GM21423 (cell line): ENCODE measurements at regions not wholly inside any gene's neighbourhood (a gene's known extent, or its start where the extent isn't known, plus 50 kb on each side); places are given as distances from the start of the nearest gene placed in this dataset.

Experiments used
- ATAC-seq: cut with Tn5 transposase; IDR thresholded peaks from one replicate; pipeline ENCODE4 v1.9.1; 2021; ENCODE audit warnings: mild to moderate bottlenecking, moderate library complexity; ENCODE audit not compliant: unreplicated experiment

- no peak for ATAC-seq
Measured at GRCh38 chr2:12928197-12928774, 211.6 kb downstream of the TRIB2 start.

- ATAC-seq: no peak
Measured at GRCh38 chr2:12928775-12929401, 212.2 kb downstream of the TRIB2 start.

DNA sequence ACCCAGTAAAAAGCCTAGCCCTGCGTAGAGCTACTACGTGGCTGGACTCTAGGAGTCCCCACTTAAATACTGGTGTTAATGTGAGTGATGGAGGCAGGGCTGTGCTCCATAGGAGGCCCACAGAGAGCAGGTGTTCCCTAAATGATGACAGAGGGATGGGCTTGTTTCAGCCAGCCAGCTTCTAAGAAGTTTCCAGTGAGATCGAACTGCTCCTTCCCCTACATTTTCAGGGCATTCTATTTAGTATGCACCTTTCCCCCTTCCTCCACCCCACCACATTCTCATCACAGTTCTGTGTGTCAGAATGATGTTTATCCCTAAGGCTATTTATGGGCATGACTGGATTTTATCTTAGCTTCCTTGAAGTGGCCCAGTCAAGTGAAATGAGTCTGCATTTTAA lies 213.0 kb downstream of the TRIB2 start:
- no peak for ATAC-seq

- ATAC-seq: no peak
Measured at GRCh38 chr2:12930391-12930790, 213.7 kb downstream of the TRIB2 start.

- ATAC-seq: no peak
Measured at GRCh38 chr2:12931186-12931844, 214.6 kb downstream of the TRIB2 start.

- no peak for ATAC-seq
Measured at GRCh38 chr2:12932192-12932591, 215.5 kb downstream of the TRIB2 start.

DNA sequence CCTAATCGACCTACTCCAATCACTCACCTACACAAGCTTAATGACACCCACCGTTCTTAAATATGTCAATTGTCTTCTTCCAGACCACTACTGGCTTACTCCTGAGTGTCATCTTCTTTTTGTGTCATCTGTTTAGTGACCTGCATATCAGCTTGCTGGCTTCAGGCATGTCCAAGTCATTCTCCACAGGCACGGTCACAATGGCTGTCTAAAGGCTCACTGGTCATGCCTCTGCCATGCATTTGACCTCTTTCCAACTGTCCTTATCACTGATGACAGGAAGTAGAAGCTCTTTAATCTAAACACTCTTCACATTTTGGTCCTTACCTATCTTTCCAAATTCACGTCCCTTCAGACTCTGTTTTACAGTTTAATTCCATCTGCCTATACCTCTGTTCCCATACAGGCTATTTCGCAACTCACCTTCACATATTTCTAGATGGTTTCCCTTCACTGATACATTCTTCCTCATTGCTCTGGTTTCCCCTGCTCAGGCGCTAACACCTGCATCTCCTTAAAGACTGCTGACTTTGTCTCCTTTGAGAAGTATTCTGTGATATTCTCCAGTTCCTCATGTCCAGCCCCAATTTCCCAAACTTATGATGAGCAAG lies 217.5 kb downstream of the TRIB2 start:
- no peak for ATAC-seq

DNA sequence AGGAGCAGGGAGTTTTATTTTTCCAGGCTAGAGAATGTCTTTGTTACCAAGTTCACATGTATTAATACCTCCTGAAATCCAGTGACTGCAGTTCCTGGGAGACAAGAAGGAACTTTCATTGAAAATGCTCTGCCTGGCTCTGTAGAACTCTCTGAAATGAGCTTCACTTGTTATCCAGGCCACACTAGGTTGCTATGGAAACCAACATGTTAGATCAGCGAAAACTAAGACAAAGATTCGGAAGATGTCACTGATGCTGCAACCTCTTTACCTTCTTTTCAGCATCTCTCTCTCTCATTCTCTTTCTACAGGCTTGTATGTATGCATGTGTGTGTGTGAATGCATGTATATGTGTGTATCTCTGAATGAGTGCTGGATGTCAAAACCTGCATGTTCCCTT lies 218.5 kb downstream of the TRIB2 start:
- no peak for ATAC-seq

DNA sequence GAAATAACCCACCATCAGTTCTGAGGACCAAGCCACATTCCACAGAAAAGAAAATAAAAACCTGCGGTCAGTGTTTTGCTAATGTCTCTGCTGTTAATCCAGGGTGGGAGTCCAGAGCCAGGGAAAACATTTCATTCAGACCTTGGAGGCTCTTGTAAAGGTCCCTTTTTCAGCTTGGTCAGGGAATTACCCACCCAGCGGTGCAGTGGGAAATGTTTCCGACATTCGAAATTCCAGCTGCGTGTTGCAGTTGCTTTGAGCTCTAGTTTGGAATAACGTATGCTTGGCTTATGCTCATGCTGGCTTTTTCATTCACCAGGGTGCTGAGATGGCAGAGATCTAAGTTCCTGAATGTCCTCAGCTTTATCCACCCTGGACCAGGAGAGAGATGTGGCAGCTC lies 219.1 kb downstream of the TRIB2 start:
- no peak for ATAC-seq

DNA sequence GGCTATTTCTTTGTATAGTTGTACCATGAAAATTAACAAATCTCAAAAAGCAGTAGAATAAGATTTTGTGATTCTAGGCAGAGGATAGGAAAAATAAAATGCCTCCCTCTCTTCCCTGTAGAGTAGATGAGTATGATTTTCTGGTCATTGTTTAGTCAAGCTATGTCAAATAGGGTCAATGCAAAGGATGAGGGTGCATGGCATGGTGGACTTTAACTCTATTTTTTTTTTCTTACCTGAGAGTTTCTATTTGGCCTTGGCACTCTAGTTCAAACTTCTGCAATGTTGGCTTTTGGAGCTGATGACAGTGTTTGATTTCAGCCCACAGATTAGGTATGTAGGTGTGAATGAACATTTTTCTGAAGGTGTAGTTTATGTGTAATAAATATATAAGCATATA lies 224.5 kb downstream of the TRIB2 start:
- no peak for ATAC-seq

DNA sequence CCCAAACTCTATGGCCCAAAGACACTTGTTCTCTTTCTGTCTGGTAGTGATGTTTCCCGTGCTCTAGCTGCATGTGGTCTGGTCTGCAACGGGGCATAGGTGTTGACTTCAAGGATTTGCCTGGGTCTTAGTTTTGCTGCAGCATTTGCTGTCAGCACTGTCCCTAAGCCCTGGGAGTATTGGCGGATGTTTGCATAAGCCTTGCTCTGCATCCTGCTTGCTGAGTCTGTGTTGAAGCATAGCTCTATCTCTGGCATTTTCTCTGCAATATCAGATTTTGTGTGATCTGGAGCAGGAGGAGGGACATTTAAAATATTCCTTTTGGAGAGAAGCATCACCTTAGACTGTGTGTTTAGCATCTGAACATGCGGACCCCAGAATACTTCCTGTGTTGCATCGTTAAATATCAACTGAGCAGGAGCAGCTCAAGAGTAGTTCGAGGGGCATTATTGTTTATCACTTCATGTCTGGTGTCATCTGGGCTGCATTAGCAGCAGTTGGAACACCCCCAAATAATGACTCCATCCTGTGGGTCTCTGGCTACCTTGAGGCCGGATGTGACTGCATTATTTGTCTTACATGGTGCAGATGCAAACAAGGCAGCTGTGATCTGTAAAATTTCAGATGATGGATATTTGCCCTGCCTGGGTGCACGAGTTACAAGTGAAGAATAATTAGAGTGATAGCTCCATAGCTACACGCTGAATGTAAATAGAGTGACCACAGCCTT lies 231.7 kb downstream of the TRIB2 start:
- ATAC-seq: no peak

- ATAC-seq: no peak
Measured at GRCh38 chr2:12948961-12949353, 232.2 kb downstream of the TRIB2 start.

- ATAC-seq: no peak
Measured at GRCh38 chr2:12949406-12949805, 232.7 kb downstream of the TRIB2 start.

- ATAC-seq: no peak
Measured at GRCh38 chr2:12950174-12950573, 233.4 kb downstream of the TRIB2 start.

DNA sequence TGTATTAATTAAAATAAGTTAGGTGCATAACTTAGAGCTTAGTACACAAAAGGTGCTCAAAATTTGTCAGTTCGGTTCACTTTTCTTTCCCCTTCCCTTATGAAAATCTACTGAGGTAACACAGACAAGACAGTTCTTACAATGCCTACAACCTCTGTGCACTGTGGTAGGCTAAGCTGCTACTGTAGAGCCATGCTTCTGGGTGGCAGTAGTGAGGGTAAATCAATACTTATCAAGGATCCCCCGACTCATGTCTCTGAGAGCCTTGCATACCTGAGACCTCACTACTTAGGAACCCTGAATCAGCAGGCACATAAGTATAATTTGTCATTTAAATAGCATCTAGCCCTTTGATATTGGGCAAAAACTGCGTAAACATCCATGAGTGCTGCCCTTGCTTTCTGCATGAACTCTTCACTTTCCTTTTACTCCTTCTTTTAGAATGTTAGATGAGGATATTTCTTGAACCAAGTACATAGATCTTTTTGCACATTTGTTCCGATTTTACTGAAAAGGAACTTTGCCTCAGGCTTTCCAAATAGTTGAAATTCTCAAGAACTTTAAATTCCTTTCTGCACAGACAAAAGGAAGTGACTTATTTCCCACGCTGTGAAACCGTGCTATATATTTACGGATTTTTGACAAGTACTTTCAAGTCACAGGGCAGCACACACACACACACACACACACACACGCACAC lies 234.4 kb downstream of the TRIB2 start:
- ATAC-seq: no peak

DNA sequence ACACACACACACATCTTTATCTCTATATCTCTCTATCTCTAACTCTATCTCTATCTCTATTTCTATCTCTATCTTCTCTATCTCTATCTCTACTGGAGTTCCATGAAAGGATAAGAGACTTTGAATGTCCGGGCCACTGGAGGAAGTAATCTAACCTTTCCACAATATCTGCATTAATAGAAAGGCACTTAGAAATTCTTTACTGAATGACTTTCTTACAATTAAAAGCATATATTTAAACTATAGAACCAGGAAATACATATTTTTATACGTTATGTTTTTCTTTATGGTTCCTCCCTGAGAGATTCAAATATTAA lies 234.9 kb downstream of the TRIB2 start:
- no peak for ATAC-seq

GRCh38 chr2:12953596-12953995 lies 236.9 kb downstream of the TRIB2 start:
- ATAC-seq: no peak

DNA sequence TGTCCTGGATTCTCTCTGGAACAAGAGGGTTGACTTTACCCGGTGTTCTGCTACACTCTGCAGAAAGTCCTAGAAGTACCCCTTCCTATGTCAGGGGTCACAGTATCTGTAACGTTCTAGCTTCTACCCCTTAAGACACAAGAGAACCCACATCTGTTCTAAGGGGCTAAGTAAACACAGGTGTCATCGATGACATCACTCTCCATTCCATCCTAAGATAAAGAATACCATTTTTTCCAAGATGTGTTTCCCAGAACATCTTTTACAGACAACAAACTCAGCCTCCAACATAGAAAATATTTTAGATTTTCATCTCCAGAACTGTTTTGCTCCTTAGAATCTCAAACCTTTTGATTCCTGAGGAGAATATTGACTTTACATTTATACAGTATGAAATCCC lies 239.1 kb downstream of the TRIB2 start:
- no peak for ATAC-seq

DNA sequence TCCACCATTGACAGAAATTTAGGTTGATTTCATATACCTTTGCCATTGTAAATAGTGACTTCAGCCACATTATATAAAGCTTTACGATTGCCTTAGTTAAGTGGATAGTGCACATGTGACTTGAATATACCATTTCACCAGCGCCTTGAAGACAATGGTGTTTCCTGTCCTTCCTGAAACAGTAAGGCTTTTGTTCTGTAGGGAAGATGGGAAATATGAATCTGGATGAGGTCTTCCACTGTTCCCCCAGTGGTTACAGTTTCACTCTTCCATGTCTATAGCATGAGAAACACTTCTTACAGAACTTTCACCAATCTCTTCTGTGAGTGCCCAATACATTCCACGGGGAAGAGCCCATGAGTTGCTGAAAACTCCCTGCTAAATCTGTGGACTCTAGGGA lies 240.5 kb downstream of the TRIB2 start:
- no peak for ATAC-seq

GRCh38 chr2:12959935-12960334 lies 243.2 kb downstream of the TRIB2 start:
- ATAC-seq: no peak

DNA sequence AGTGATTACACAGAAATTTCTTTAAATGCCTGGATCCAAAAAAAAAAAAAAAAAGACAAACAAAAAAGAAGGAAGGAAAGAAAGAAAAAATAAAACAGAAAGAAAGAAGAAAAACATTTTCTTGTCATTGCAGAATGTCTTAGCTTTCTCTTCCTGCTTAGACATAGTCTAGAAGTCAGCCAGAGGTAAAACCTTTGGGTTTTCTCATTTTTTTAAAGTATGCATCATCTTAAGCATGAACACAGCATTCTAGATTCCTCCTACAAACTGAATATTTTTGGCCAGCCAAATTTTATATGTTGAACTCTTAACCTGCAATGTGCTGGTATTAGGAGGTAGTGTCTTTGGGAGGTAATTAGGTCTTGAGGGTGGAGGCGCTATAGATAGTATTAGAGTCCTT lies 243.9 kb downstream of the TRIB2 start:
- no peak for ATAC-seq
